Mesenchymal stem cell (in vitro differentiated cells and primary cell): ENCODE measurements at regions not wholly inside any gene's neighbourhood (a gene's known extent, or its start where the extent isn't known, plus 50 kb on each side); places are given as distances from the start of the nearest gene placed in this dataset.

Experiments used
- DNase-seq: peaks from one replicate; pipeline ENCODE4 v3.0.0-alpha.2; 2013
- H2AFZ ChIP-seq: one replicate; pipeline ENCODE4 v1.6.1; 2013; ENCODE audit warnings: low read depth, mild to moderate bottlenecking, control low read depth, inconsistent platforms, low read length, moderate library complexity
- H2AK5ac ChIP-seq: 2 replicates; pipeline ENCODE4 v1.6.1; 2013; ENCODE audit warnings: low read length, moderate library complexity, mild to moderate bottlenecking, inconsistent platforms; ENCODE audit not compliant: severe bottlenecking
- H2BK120ac ChIP-seq: one replicate; pipeline ENCODE4 v1.6.1; 2013; ENCODE audit warnings: low read depth, mild to moderate bottlenecking, inconsistent platforms, low read length, moderate library complexity
- H2BK12ac ChIP-seq, 2 experiments: one replicate each; pipeline ENCODE4 v1.6.1; 2013; ENCODE audit warnings: inconsistent platforms in 2 of 2, low read length in 2 of 2, mild to moderate bottlenecking in 2 of 2, moderate library complexity in 2 of 2, control low read depth in 1 of 2
- H2BK15ac ChIP-seq: one replicate; pipeline ENCODE4 v1.6.1; 2013; ENCODE audit warnings: mild to moderate bottlenecking, low read depth, inconsistent platforms; ENCODE audit not compliant: poor library complexity, severe bottlenecking
- H2BK5ac ChIP-seq: 2 replicates; pipeline ENCODE4 v1.6.1; 2013; ENCODE audit warnings: low read depth, mild to moderate bottlenecking, low read length, control low read depth, inconsistent platforms; ENCODE audit not compliant: poor library complexity, severe bottlenecking
- H3K14ac ChIP-seq, 2 experiments: one replicate each; pipeline ENCODE4 v1.6.1; 2013; ENCODE audit warnings: inconsistent platforms in 2 of 2, low read length in 2 of 2, control low read depth in 1 of 2, mild to moderate bottlenecking in 1 of 2, moderate library complexity in 1 of 2
- H3K18ac ChIP-seq, 2 experiments: one replicate each; pipeline ENCODE4 v1.6.1; 2013; ENCODE audit warnings: inconsistent platforms in 2 of 2, low read length in 2 of 2, control low read depth in 1 of 2, low read depth in 1 of 2, mild to moderate bottlenecking in 1 of 2
- H3K23ac ChIP-seq, 2 experiments: one replicate each; pipeline ENCODE4 v1.6.1; 2013; ENCODE audit warnings: inconsistent platforms in 2 of 2, low read length in 2 of 2, mild to moderate bottlenecking in 2 of 2, moderate library complexity in 2 of 2, control low read depth in 1 of 2
- H3K27ac ChIP-seq: 2 replicates; pipeline ENCODE4 v1.5.1; 2013; ENCODE audit warnings: mild to moderate bottlenecking, moderate library complexity, low read length, control low read depth, inconsistent platforms; ENCODE audit not compliant: poor library complexity, severe bottlenecking
- H3K27me3 ChIP-seq, 2 experiments: 2 replicates each; pipeline versions ENCODE4 v1.6.1 to v1.7.0; 2013; ENCODE audit warnings: low read length in 2 of 2, mild to moderate bottlenecking in 2 of 2, moderate library complexity in 2 of 2, control low read depth in 1 of 2, inconsistent platforms in 1 of 2; ENCODE audit not compliant: control insufficient read depth in 1 of 2, insufficient read depth in 1 of 2
- H3K36me3 ChIP-seq, 2 experiments: 2 replicates each; pipeline versions ENCODE4 v1.6.1 to v1.7.0; 2013; ENCODE audit warnings: low read length in 2 of 2, control low read depth in 1 of 2, inconsistent platforms in 1 of 2, low read depth in 1 of 2, mild to moderate bottlenecking in 1 of 2; ENCODE audit not compliant: insufficient read depth in 2 of 2, control insufficient read depth in 1 of 2
- H3K4ac ChIP-seq, 2 experiments: one replicate each; pipeline ENCODE4 v1.6.1; 2013; ENCODE audit warnings: inconsistent platforms in 2 of 2, low read length in 2 of 2, mild to moderate bottlenecking in 2 of 2, moderate library complexity in 2 of 2, control low read depth in 1 of 2, low read depth in 1 of 2
- H3K4me1 ChIP-seq: 2 replicates; pipeline ENCODE4 v1.6.1; 2013; ENCODE audit warnings: low read depth, low read length, control low read depth; ENCODE audit not compliant: control insufficient read depth, insufficient read depth
- H3K4me2 ChIP-seq: 2 replicates; pipeline ENCODE4 v1.6.1; 2013; ENCODE audit warnings: low read length, mild to moderate bottlenecking, inconsistent platforms; ENCODE audit not compliant: poor library complexity, severe bottlenecking
- H3K4me3 ChIP-seq, 2 experiments: 2 replicates each; pipeline versions ENCODE4 v1.5.1 to v1.7.0; 2013; ENCODE audit warnings: low read length in 2 of 2, mild to moderate bottlenecking in 2 of 2, control low read depth in 1 of 2, low read depth in 1 of 2; ENCODE audit not compliant: insufficient read depth in 1 of 2
- H3K79me1 ChIP-seq: replicated peaks from 2 replicates; pipeline ENCODE4 v1.6.1; 2013; ENCODE audit warnings: mild to moderate bottlenecking, control low read depth, low read length, inconsistent platforms; ENCODE audit not compliant: poor library complexity, severe bottlenecking
- H3K9ac ChIP-seq: 2 replicates; pipeline ENCODE4 v1.7.0; 2013; ENCODE audit warnings: mild to moderate bottlenecking, low read length, moderate library complexity
- H3K9me3 ChIP-seq: 2 replicates; pipeline ENCODE4 v1.7.0; 2013; ENCODE audit warnings: mild to moderate bottlenecking, low read length; ENCODE audit not compliant: control insufficient read depth
- H4K8ac ChIP-seq: one replicate; pipeline ENCODE4 v1.6.1; 2013; ENCODE audit warnings: inconsistent platforms, mild to moderate bottlenecking, low read length, moderate library complexity
- H4K91ac ChIP-seq: one replicate; pipeline ENCODE4 v1.6.1; 2013; ENCODE audit warnings: mild to moderate bottlenecking, low read length, inconsistent platforms
- WGBS: methylation state at CpG from one replicate; pipeline ENCODE4 v1.1.7; 2013; ENCODE audit warnings: mixed read lengths; 5-methylcytosine and 5-hydroxymethylcytosine counted together

- no peak overlapping the region for H3K14ac ChIP-seq
Measured at GRCh38 chr3:193987186-193987585, 148.8 kb upstream of the HES1 start.

GRCh38 chr3:193989186-193989585 is 146.8 kb upstream of the HES1 start:
- no peaks in the 10 kb centered on the region for H3K79me1 ChIP-seq
- H3K27me3 ChIP-seq = peaks cover 39 to 51% of the 10 kb centered on the region in 2 experiments
- no peak overlapping the region for H3K23ac ChIP-seq
- no peak overlapping the region for H2BK120ac ChIP-seq
- no peak overlapping the region for H3K14ac ChIP-seq
- no peak overlapping the region for H3K9ac ChIP-seq
- H4K91ac ChIP-seq = no peak overlapping the region
- H2BK12ac ChIP-seq = no peak overlapping the region
- no peak overlapping the region for H3K4me3 ChIP-seq
- H3K4ac ChIP-seq = no peak overlapping the region
- H2BK15ac ChIP-seq = no peak overlapping the region
- no peak for DNase-seq
- H3K36me3 ChIP-seq = no peaks in the 10 kb centered on the region
- H3K27ac ChIP-seq = no peak overlapping the region
- no peak overlapping the region for H3K18ac ChIP-seq
- no peaks in the 10 kb centered on the region for H3K9me3 ChIP-seq
- no peak overlapping the region for H2AFZ ChIP-seq
- H3K4me2 ChIP-seq = no peak overlapping the region
- H4K8ac ChIP-seq = no peak overlapping the region
- no CpG with 5 or more reads among the region's 1 CpG for whole genome bisulfite sequencing
- H2AK5ac ChIP-seq = no peak overlapping the region
- no peaks in the 10 kb centered on the region for H3K4me1 ChIP-seq
- no peak overlapping the region for H2BK5ac ChIP-seq

More at GRCh38 chr3:193987186-193987585, 148.8 kb upstream of the HES1 start:
- Histone ChIP-seq H3K23ac (no peak overlapping the region), H2AK5ac (no peak overlapping the region), H3K4me3 (no peak overlapping the region), H2BK12ac (no peak overlapping the region), H4K8ac (no peak overlapping the region), H2BK15ac (no peak overlapping the region), H2BK120ac (no peak overlapping the region), H3K27me3 (peaks cover 37 to 39% of the 10 kb centered on the region in 2 experiments), H4K91ac (no peak overlapping the region), H2BK5ac (no peak overlapping the region), H3K27ac (no peak overlapping the region), H3K18ac (no peak overlapping the region), H3K9ac (no peak overlapping the region), H3K36me3 (no peaks in the 10 kb centered on the region), H3K9me3 (no peaks in the 10 kb centered on the region), H3K4me1 (no peaks in the 10 kb centered on the region), H3K79me1 (no peaks in the 10 kb centered on the region), H3K4me2 (no peak overlapping the region), H2AFZ (no peak overlapping the region), H3K4ac (no peak overlapping the region)
- WGBS = 78% methylated on average over 4 of the region's 5 CpGs
- DNase-seq = no peak

- no peaks in the 10 kb centered on the region for H3K4me1 ChIP-seq
- no peak overlapping the region for H4K8ac ChIP-seq
- H3K4ac ChIP-seq = no peak overlapping the region
- no peak overlapping the region for H3K23ac ChIP-seq
- H2AFZ ChIP-seq = no peak overlapping the region
- no peak overlapping the region for H3K4me2 ChIP-seq
- DNase-seq = no peak
- WGBS = 84% methylated on average over 11 of the region's 14 CpGs
- no peak overlapping the region for H2AK5ac ChIP-seq
- no peaks in the 10 kb centered on the region for H3K36me3 ChIP-seq
- no peak overlapping the region for H2BK5ac ChIP-seq
- H3K9me3 ChIP-seq = no peaks in the 10 kb centered on the region
- H3K79me1 ChIP-seq = no peaks in the 10 kb centered on the region
- H2BK120ac ChIP-seq = no peak overlapping the region
- H3K18ac ChIP-seq = no peak overlapping the region
- no peak overlapping the region for H2BK15ac ChIP-seq
- no peak overlapping the region for H3K27ac ChIP-seq
- H3K27me3 ChIP-seq = peaks cover 47 to 71% of the 10 kb centered on the region in 2 experiments
- H4K91ac ChIP-seq = no peak overlapping the region
- H3K9ac ChIP-seq = no peak overlapping the region
- H3K14ac ChIP-seq = no peak overlapping the region
- H2BK12ac ChIP-seq = no peak overlapping the region
- no peak overlapping the region for H3K4me3 ChIP-seq
Measured at GRCh38 chr3:193991666-193992424, 144.1 kb upstream of the HES1 start.

GRCh38 chr3:193992425-193993037 is 143.4 kb upstream of the HES1 start:
- no peak overlapping the region for H3K27ac ChIP-seq
- no peak overlapping the region for H2AK5ac ChIP-seq
- H3K4ac ChIP-seq = no peak overlapping the region
- peaks cover 49 to 78% of the 10 kb centered on the region in 2 experiments for H3K27me3 ChIP-seq
- H2BK12ac ChIP-seq = no peak overlapping the region
- H3K18ac ChIP-seq = no peak overlapping the region
- no peaks in the 10 kb centered on the region for H3K36me3 ChIP-seq
- H2BK15ac ChIP-seq = no peak overlapping the region
- H3K4me3 ChIP-seq = no peak overlapping the region
- H4K8ac ChIP-seq = no peak overlapping the region
- H3K9ac ChIP-seq = no peak overlapping the region
- no peak for DNase-seq
- no peak overlapping the region for H2BK5ac ChIP-seq
- H3K23ac ChIP-seq = no peak overlapping the region
- no peak overlapping the region for H3K4me2 ChIP-seq
- no peak overlapping the region for H4K91ac ChIP-seq
- no peaks in the 10 kb centered on the region for H3K79me1 ChIP-seq
- 89% methylated on average over 2 of the region's 2 CpGs for WGBS
- no peak overlapping the region for H2AFZ ChIP-seq
- H3K4me1 ChIP-seq = no peaks in the 10 kb centered on the region
- H2BK120ac ChIP-seq = no peak overlapping the region
- H3K9me3 ChIP-seq = no peaks in the 10 kb centered on the region
- no peak overlapping the region for H3K14ac ChIP-seq
